ENCODE measurements at regions not wholly inside any gene's neighbourhood (a gene's known extent, or its start where the extent isn't known, plus 50 kb on each side); places are given as distances from the start of the nearest gene placed in this dataset.

- FAIRE-seq (no peak), DNase-seq (ENCODE audit: insufficient read length, low spot score) (no peak)
Measured at GRCh38 chr7:13333371-13333770, 645.9 kb downstream of the ARL4A start.

DNA sequence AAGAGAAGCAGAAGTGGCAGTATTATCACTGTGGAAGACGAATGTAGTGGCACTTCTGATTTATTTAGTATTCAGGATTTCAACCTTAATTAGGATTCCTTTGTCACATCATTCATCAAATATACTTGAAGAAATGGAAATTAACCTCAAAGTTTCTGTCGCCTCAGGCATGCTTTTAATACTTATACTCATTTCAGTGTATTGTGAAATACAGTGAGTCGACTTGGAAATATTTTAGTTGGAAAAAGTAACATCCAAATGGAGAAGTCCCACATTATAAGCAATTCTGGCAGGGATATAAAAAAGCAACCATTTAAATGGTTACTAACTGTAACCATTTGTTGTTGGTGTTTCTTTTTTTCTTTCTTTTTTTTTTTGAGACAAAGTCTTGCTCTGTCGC lies 648.8 kb downstream of the ARL4A start:
- DNase-seq (ENCODE audit: insufficient read length, low spot score) (no peak), FAIRE-seq (no peak)

- no peak for DNase-seq (ENCODE audit: insufficient read length, low spot score)
- FAIRE-seq = no peak
Measured at GRCh38 chr7:13352677-13353076, 636.8 kb downstream of the ETV1 start.

DNA sequence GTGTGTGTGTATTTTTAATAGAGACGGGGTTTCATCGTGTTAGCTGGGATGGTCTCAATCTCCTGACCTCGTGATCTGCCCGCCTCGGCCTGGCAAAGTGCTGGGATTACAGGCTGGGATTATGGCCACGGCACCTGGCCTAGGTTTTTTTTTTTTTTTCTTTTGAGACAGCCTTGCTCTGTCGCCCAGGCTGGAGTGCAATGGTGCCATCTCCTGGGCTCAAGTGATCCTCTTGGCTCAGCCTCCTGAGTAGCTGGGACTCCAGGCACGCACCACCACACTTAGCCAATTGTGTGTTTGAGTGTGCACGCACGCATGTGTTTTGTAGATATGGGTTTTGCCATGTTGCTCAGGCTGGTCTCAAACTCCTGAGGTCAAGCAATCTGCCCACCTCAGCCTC lies 629.8 kb downstream of the ETV1 start:
- no peak for FAIRE-seq
- no peak for DNase-seq (ENCODE audit: insufficient read length, low spot score)

- FAIRE-seq (no peak), DNase-seq (ENCODE audit: insufficient read length, low spot score) (no peak)
Measured at GRCh38 chr7:13386741-13387140, 602.7 kb downstream of the ETV1 start.

GRCh38 chr7:13407911-13408310 lies 581.6 kb downstream of the ETV1 start:
- no peak for FAIRE-seq
- no peak for DNase-seq (ENCODE audit: insufficient read length, low spot score)

GRCh38 chr7:13411151-13411550 lies 578.3 kb downstream of the ETV1 start:
- FAIRE-seq (no peak), DNase-seq (ENCODE audit: insufficient read length, low spot score) (no peak)

DNA sequence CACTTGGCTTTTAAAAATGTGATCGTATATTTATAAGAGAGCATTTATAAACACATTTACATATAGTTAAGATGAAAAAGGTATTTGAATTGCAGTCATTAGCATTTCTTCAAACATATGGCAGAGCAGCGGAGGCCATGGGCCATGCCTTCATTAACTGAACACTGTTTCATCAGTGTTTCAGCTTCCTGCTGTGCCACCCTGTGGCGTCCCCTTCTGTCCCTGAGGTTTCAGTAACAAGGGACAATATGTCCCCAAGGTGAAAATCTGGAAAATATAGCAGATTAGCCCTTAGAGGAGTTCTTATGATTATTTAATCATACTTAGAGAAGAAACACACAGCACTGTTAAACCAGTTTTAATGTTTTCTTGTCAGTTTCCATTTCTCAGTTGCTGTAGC lies 577.8 kb downstream of the ETV1 start:
- no peak for DNase-seq (ENCODE audit: insufficient read length, low spot score)
- FAIRE-seq = no peak

DNA sequence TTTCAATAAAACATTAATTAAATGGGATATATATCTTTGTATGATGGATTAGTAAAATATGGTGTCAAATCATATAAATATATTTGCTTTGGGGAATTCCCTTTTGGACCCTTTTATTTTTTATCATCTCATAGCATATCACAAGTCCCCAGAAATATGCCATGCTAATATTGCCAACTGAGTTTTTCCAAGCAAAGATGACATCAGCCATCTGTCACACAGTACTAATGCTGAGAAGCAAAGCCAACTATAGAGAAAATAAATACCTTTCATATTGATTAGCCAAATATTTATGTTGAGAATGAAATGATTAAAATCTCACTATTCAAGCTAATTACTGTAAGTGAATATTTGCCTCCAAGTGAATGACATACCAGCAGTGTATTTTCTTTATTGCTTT lies 575.3 kb downstream of the ETV1 start:
- DNase-seq (ENCODE audit: insufficient read length, low spot score) = no peak
- no peak for FAIRE-seq

GRCh38 chr7:13414661-13415107 lies 574.8 kb downstream of the ETV1 start:
- no peak for FAIRE-seq
- no peak for DNase-seq (ENCODE audit: insufficient read length, low spot score)

GRCh38 chr7:13416071-13416470 lies 573.4 kb downstream of the ETV1 start:
- FAIRE-seq = no peak

GRCh38 chr7:13416544-13416943 lies 572.9 kb downstream of the ETV1 start:
- FAIRE-seq (no peak), DNase-seq (ENCODE audit: insufficient read length, low spot score) (no peak)

More at GRCh38 chr7:13416071-13416470, 573.4 kb downstream of the ETV1 start:
- DNase-seq (ENCODE audit: insufficient read length, low spot score) = no peak

GRCh38 chr7:13420726-13421125 lies 568.7 kb downstream of the ETV1 start:
- FAIRE-seq (no peak), DNase-seq (ENCODE audit: insufficient read length, low spot score) (no peak)

GRCh38 chr7:13421776-13422175 lies 567.7 kb downstream of the ETV1 start:
- DNase-seq (ENCODE audit: insufficient read length, low spot score) (no peak), FAIRE-seq (no peak)

DNA sequence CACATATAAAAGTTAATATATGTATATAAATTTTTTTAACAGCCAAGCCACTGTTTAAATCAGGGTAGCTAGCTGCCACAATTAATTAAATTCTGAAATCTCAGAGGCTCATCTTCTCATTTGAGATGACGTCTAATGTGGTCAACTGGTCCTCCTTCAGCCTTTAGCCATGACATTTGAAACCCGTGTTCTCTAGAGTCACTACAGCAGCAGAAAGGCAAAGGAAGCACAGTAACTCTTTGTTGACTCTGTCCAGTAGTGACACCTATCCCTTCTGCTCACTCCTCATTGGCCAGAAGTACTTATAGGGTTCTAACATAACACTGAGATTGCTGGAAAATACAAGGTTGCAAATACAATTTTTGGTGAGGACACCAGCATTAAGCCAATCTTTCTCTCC lies 555.5 kb downstream of the ETV1 start:
- no peak for DNase-seq (ENCODE audit: insufficient read length, low spot score)
- FAIRE-seq = no peak

DNA sequence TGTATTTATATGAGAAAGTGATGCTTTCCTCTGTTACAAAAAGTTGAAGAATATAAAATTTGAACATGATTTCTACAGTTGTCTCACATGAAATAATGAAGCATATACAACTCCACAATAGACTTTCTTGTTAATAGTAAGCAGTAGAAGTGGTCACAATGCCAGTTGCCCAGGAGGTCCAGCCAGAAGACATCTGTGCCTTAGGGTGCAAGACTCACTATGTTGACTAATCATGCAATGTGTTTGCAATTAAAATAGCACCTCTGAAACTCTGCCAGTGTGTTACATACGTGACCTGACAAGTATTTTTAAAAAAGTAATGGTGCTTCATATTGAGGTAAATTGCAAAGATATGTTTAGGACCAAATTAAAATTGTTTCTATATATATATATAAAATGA lies 547.2 kb downstream of the ETV1 start:
- DNase-seq (ENCODE audit: insufficient read length, low spot score) (no peak), FAIRE-seq (no peak)

- FAIRE-seq (no peak), DNase-seq (ENCODE audit: insufficient read length, low spot score) (no peak)
Measured at GRCh38 chr7:13447637-13448036, 541.8 kb downstream of the ETV1 start.

GRCh38 chr7:13448243-13448642 lies 541.2 kb downstream of the ETV1 start:
- FAIRE-seq (no peak), DNase-seq (ENCODE audit: insufficient read length, low spot score) (no peak)

GRCh38 chr7:13449460-13449859 lies 540.0 kb downstream of the ETV1 start:
- FAIRE-seq = no peak

DNA sequence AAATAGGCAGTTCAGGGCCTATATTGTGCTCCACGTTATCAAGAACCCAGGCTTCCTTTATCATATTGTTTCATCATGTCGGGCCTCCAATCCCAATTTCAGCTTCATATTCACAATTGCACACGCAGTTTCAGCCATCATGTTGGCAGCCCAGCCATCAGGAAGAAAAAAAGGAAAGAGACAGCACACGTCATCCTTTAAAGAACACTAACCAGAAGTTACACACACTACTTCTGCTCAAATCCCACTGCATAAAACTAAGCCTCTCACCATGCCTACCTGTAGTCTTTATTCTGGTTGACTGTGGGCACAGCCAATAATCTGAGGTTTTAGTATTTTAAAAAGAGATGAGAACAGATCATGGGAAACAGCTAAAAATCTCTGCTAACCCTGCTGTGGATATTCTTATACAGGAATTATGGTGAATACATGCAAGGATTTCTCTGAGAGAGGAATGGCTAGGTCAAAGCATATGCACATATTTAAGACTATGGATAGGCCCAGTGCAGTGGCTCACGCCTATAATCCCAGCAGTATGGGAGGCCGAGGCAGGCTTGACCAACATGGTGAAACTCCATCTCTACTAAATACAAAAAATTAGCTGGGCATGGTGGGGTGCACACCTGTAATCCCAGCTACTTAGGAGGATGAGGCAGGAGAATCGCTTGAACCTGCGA lies 534.4 kb downstream of the ETV1 start:
- DNase-seq (ENCODE audit: insufficient read length, low spot score) = no peak

More at GRCh38 chr7:13449460-13449859, 540.0 kb downstream of the ETV1 start:
- no peak for DNase-seq (ENCODE audit: insufficient read length, low spot score)

DNA sequence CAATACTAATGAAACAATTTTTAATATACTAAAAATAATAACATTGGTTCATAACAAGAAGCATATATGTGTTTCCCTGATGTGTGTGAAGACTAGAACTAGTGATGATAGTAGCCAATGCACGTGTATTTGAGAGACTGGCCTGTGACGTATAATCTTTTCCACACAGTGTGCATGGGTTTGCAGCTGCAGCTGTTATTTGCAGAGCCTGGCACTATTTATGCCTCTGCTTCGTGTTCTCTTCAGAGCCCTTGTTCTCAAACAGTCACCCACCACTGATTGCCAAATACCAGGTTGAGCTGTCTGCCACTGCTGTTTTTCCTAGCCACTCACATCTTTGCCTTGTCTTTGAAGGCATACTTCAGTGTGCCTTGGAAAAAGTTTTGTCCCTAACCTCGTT lies 531.7 kb downstream of the ETV1 start:
- no peak for FAIRE-seq
- no peak for DNase-seq (ENCODE audit: insufficient read length, low spot score)

More for the DNA sequence above, 534.4 kb downstream of the ETV1 start:
- no peak for FAIRE-seq

GRCh38 chr7:13466874-13467547 lies 522.5 kb downstream of the ETV1 start:
- FAIRE-seq = no peak
- DNase-seq (ENCODE audit: insufficient read length, low spot score) = no peak
